Spinal cord (tissue), 9 donors: ENCODE measurements at regions not wholly inside any gene's neighbourhood (a gene's known extent, or its start where the extent isn't known, plus 50 kb on each side); places are given as distances from the start of the nearest gene placed in this dataset.

Experiments used
- DNase-seq, 6 donors: peaks; one replicate each; pipeline versions ENCODE4 v3.0.0 to v3.0.0-alpha.2; 2013 to 2015; ENCODE audit warnings: low spot score in 6 of 6, low read depth in 4 of 6
- H3K27ac ChIP-seq: one replicate; pipeline ENCODE4 v1.5.1; 2013; ENCODE audit warnings: low read depth, low read length, control low read depth
- H3K27me3 ChIP-seq: one replicate; pipeline ENCODE4 v1.6.1; 2013; ENCODE audit warnings: low read length; ENCODE audit not compliant: control insufficient read depth, insufficient read depth
- H3K36me3 ChIP-seq: one replicate; pipeline ENCODE4 v1.6.1; 2013; ENCODE audit warnings: low read length; ENCODE audit not compliant: control insufficient read depth, insufficient read depth
- H3K4me1 ChIP-seq: one replicate; pipeline ENCODE4 v1.6.1; 2013; ENCODE audit warnings: low read length; ENCODE audit not compliant: control insufficient read depth, insufficient read depth
- H3K4me3 ChIP-seq: one replicate; pipeline ENCODE4 v1.5.1; 2013; ENCODE audit warnings: low read depth, low read length, control low read depth
- H3K9me3 ChIP-seq: one replicate; pipeline ENCODE4 v1.6.1; 2013; ENCODE audit warnings: low read length; ENCODE audit not compliant: control insufficient read depth, insufficient read depth
- WGBS: methylation state at CpG from one replicate; pipeline ENCODE4 v1.1.5; 2013; ENCODE audit warnings: missing lambda C conversion rate; ENCODE audit not compliant: insufficient coverage; 5-methylcytosine and 5-hydroxymethylcytosine counted together
- donor health status: healthy.

DNA sequence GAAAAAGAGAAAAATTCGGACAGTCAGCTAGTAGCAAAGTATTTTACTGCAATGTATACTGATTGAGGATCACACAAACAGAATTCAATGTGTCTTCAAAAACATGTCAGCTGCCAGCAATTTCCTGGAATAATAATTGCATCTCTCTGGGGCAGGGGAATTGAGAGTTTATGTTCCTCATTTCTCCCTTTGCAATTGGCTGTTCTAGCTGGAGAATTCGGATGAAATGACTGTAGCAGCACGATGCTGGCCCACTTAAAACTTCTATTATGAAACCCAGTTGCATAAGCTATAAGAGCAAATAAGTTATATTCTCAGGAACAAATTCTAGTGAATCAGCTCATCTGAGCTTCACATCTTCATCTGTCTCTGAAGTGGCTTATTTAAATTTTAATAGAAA, 99.9 kb upstream of the CPEB2 start:
- Histone ChIP-seq H3K4me3 (no peak overlapping the region), H3K27ac (no peak overlapping the region), H3K36me3 (no peaks in the 10 kb centered on the region), H3K4me1 (no peaks in the 10 kb centered on the region), H3K9me3 (no peaks in the 10 kb centered on the region), H3K27me3 (no peaks in the 10 kb centered on the region)
- peak in 1 of 6 donors; percentile 31 for DNase-seq
- no CpG with 5 or more reads among the region's 3 CpGs for WGBS

DNA sequence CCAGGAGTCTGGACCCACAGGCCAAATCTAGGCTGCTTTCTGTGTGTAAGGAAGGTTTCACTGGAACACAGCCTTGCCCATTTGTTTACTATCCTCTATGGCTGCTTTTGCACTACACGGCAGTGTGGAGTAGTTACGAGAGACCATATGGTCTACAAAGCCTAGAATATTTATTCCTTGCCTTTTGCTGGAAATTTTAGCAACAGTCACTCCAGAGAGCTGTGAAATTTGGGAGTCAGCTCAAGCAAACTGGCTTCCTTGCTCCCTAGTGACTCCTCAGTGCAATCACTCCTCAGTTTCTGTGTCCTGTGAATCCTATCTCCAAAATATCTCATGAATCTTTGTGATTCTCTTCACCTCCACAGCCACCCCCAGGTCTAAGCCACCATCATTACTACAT, 99.0 kb upstream of the CPEB2 start:
- H3K36me3 ChIP-seq: no peaks in the 10 kb centered on the region
- DNase-seq: peak in 1 of 6 donors; percentile 67
- 92% methylated on average over 2 of the region's 2 CpGs for WGBS
- no peaks in the 10 kb centered on the region for H3K9me3 ChIP-seq
- no peaks in the 10 kb centered on the region for H3K4me1 ChIP-seq
- no peak overlapping the region for H3K27ac ChIP-seq
- H3K4me3 ChIP-seq: no peak overlapping the region
- H3K27me3 ChIP-seq: no peaks in the 10 kb centered on the region

DNA sequence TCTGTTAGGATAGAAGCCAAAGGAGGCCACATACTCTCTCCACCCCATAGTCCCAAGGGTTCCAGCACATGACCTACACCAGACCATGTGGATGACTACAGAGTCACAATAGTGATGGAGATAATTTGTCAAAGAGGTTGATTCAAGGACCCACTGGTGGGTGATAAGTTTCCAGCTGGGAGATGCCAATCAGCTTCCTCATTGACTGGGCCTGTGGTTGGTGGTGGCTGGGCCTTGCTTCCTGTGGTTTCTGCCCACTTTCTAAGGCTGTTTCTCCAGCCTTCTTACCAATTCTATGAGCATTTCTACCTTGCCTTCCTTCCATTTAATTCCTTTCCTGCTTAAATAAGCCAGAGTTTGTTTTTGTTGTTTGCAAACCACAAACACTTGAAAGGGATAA, 95.5 kb upstream of the CPEB2 start:
- H3K9me3 ChIP-seq: no peaks in the 10 kb centered on the region
- H3K4me3 ChIP-seq: no peak overlapping the region
- no peaks in the 10 kb centered on the region for H3K27me3 ChIP-seq
- no peak overlapping the region for H3K27ac ChIP-seq
- H3K4me1 ChIP-seq: no peaks in the 10 kb centered on the region
- H3K36me3 ChIP-seq: no peaks in the 10 kb centered on the region
- no peak for DNase-seq

DNA sequence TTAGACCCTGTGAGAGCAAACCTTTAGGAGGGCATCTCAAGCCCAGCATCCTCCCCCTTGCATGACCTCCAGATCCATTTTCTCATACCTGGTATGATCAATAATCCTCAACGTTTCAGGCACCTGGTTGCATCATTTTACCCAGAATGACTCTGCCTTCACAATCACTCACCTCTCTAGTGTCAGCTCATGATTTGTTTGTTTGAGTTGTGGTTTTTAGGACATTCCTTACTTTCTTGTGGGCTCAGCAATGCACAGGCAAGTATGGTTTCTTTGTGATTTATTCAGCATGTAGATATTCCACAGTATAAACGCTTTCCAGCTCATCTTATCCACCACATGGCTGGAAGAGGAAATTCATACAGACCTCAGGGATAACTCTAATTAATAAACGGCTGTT, 93.6 kb upstream of the CPEB2 start:
- WGBS: no CpG with 5 or more reads among the region's 3 CpGs
- Histone ChIP-seq H3K9me3 (no peaks in the 10 kb centered on the region), H3K36me3 (no peaks in the 10 kb centered on the region), H3K4me1 (no peaks in the 10 kb centered on the region), H3K27ac (no peak overlapping the region), H3K4me3 (no peak overlapping the region), H3K27me3 (no peaks in the 10 kb centered on the region)
- no peak for DNase-seq

DNA sequence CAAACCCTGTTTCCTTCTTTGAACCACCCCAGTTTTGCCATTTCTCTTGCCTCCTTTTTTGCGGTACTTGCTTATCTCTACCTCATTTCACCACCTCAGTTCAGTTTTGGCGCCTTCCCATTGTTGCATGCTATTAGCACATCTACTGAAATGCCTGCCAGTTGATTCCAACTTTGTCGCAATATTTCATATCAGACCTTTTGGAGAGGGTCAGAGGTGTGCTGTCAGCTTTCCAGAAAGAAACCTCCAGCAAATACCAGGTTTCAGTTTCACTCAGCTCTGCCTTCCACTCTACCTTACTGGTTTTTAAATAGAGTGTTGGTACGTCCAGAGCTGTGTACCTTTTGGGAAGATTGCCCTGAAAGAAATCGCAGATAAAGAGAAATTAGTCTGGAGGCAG, 91.9 kb upstream of the CPEB2 start:
- WGBS: 91% methylated on average over 4 of the region's 5 CpGs
- DNase-seq: no peak

DNA sequence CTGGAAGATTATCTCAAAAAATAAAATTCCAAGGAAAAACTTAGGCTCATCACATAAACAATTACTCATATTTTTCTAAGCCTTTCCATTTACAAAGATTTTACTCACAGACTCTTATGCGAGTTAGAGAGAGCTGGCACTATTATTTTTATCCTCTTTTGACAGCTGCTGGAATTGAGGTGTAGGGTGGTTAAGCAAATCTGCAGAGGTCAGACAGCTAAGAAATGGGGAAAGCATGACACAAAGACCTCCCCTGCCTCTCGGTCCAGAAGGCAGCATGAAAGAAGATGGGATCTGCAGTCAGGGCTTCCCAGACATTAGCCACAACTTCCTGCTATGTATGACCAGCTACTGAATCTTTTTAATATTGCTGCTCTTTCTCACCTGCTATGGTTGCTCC, 89.9 kb upstream of the CPEB2 start:
- DNase-seq: no peak
- no peak overlapping the region for H3K27ac ChIP-seq
- WGBS: 86% methylated on average over 1 of the region's 2 CpGs

More for the DNA sequence above, 91.9 kb upstream of the CPEB2 start:
- Histone ChIP-seq H3K27me3 (no peaks in the 10 kb centered on the region), H3K27ac (no peak overlapping the region), H3K9me3 (no peaks in the 10 kb centered on the region), H3K4me1 (no peaks in the 10 kb centered on the region), H3K36me3 (no peaks in the 10 kb centered on the region), H3K4me3 (no peak overlapping the region)

DNA sequence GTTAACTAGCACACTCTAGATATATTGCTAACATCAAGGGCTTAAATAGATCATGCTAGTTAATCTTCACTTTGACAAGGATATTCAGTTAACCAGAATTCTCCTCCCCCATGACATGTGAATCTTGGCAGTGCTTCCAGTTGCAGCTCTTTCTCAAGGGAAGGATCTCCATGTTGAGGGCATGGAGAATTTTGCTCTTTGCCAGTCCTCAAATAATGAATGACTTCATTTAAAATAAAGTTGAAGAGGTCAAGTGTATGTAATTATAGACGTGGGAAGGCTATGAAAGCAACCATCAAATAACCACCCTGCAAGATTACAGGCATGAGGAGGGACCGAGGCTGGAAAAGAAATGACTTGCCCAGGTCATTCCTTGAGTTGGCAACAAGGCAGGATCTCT, 87.3 kb upstream of the CPEB2 start:
- DNase-seq: no peak
- Histone ChIP-seq H3K27ac (no peak overlapping the region), H3K4me3 (no peak overlapping the region), H3K27me3 (no peaks in the 10 kb centered on the region), H3K9me3 (no peaks in the 10 kb centered on the region), H3K36me3 (no peaks in the 10 kb centered on the region), H3K4me1 (no peaks in the 10 kb centered on the region)
- 89% methylated on average over 1 of the region's 2 CpGs for WGBS

More for the DNA sequence above, 89.9 kb upstream of the CPEB2 start:
- Histone ChIP-seq H3K4me3 (no peak overlapping the region), H3K36me3 (no peaks in the 10 kb centered on the region), H3K9me3 (no peaks in the 10 kb centered on the region), H3K27me3 (no peaks in the 10 kb centered on the region), H3K4me1 (no peaks in the 10 kb centered on the region)

DNA sequence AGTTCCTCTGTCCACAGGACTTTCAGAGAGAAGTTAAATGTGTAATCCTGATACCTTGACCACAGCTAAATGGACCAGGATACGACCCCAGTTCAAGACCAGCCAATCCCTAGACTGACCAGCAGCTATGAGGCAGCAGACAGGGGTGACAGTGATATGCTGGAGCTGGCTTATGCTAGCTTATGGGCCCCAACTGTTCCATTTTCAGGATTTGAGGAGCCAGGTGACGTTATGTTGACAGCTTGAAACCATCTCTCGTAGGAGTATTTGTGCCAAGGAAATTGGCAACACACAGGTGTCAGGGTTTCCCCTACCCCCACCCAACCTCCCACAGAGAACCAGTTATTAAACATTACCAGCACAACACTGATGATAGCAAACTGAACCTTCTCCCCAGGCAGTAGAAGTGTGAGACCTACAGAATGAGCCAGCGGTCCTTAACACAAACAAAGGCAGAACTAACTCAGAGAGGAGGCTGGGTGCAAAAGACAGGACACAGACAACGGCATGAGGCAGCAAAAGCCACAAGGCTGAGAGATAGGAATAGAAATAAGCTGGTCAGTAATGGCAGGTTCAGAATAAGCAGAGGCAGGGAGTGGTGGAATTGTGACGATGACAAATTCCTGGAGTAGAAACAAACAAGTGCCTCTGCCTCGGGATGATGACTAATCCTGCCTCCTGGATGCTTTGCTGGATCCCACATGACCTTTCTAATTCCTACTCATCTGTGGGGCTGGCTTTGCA, 85.6 kb upstream of the CPEB2 start:
- Histone ChIP-seq H3K9me3 (no peaks in the 10 kb centered on the region), H3K36me3 (no peaks in the 10 kb centered on the region), H3K4me3 (no peak overlapping the region), H3K4me1 (no peaks in the 10 kb centered on the region), H3K27me3 (no peaks in the 10 kb centered on the region), H3K27ac (no peak overlapping the region)
- WGBS: 70% methylated on average over 6 of the region's 7 CpGs
- no peak for DNase-seq

DNA sequence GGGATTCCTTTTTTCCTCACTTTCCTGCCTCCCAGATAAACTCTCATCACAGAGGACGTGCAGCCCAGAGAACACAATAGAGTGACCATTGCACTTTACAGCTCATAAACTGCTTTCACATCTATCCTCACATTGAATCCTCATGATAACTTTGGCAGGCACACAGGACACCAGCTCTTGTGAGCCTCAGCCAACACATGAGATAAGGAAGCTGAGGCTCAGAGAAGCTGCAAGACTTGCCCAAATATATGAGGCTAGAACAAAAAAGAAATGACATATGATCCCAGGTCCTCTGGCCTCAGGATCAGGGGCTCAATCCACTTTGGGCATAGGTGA, 85.0 kb upstream of the CPEB2 start:
- no peaks in the 10 kb centered on the region for H3K4me1 ChIP-seq
- H3K4me3 ChIP-seq: no peak overlapping the region
- DNase-seq: no peak
- 54% methylated on average over 1 of the region's 1 CpG for WGBS
- no peaks in the 10 kb centered on the region for H3K36me3 ChIP-seq
- H3K27ac ChIP-seq: no peak overlapping the region
- H3K9me3 ChIP-seq: no peaks in the 10 kb centered on the region
- H3K27me3 ChIP-seq: no peaks in the 10 kb centered on the region

DNA sequence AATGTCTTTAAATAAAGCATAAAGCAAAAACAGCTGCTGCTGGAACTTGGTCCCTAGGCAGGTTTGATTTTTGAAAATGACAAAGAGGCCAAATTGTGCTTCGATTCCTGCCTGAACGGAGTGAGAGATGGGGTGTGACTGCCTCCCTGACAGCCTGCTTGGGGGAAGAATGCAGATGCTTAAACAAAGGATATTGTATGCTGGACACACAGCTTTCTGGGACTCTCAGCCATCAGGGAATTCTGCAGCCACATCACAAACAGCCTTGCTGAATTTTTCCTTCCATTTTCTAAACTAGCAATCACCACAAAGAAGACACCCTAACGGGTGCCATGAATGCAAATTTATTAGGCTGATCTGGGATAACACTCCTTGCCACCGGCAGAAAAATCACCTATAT, 83.9 kb upstream of the CPEB2 start:
- H3K9me3 ChIP-seq: no peaks in the 10 kb centered on the region
- peak in 2 of 6 donors; percentile 15 to 69 for DNase-seq
- no peaks in the 10 kb centered on the region for H3K27me3 ChIP-seq
- 47% methylated on average over 4 of the region's 4 CpGs for WGBS
- H3K4me1 ChIP-seq: no peaks in the 10 kb centered on the region
- no peak overlapping the region for H3K27ac ChIP-seq
- H3K36me3 ChIP-seq: no peaks in the 10 kb centered on the region
- H3K4me3 ChIP-seq: no peak overlapping the region
